Stimulated activated CD8-positive, alpha-beta memory T cell treated with anti-CD3 and anti-CD28 coated beads, Interleukin-15, amount 100 ng/mL, for 1 hour (primary cell): ENCODE measurements at regions not wholly inside any gene's neighbourhood (a gene's known extent, or its start where the extent isn't known, plus 50 kb on each side); places are given as distances from the start of the nearest gene placed in this dataset.

Experiments used
- DNase-seq: peaks from one replicate; pipeline ENCODE4 v3.0.0-alpha.2; 2020; ENCODE audit warnings: low read depth

GRCh38 chr11:37748641-37749040, 1150.6 kb upstream of the RAG2 start:
- DNase-seq = no peak

- DNase-seq = no peak
Measured at GRCh38 chr11:37747121-37747520, 1149.1 kb upstream of the RAG2 start.

GRCh38 chr11:37727371-37727770, 1129.3 kb upstream of the RAG2 start:
- DNase-seq = no peak

GRCh38 chr11:37724315-37724714, 1126.3 kb upstream of the RAG2 start:
- DNase-seq = no peak

GRCh38 chr11:37721485-37721884, 1123.4 kb upstream of the RAG2 start:
- DNase-seq = no peak

- DNase-seq = no peak
Measured at GRCh38 chr11:37718431-37718999, 1120.5 kb upstream of the RAG2 start.

GRCh38 chr11:37712251-37712650, 1114.2 kb upstream of the RAG2 start:
- no peak for DNase-seq

GRCh38 chr11:37710031-37710430, 1112.0 kb upstream of the RAG2 start:
- DNase-seq = no peak

GRCh38 chr11:37704791-37705190, 1106.8 kb upstream of the RAG2 start:
- DNase-seq = no peak

- no peak for DNase-seq
Measured at GRCh38 chr11:37699644-37700043, 1101.6 kb upstream of the RAG2 start.

- DNase-seq = no peak
Measured at GRCh38 chr11:37695283-37695682, 1097.2 kb upstream of the RAG2 start.

GRCh38 chr11:37689951-37690350, 1091.9 kb upstream of the RAG2 start:
- DNase-seq = no peak

- DNase-seq = no peak
Measured at GRCh38 chr11:37688456-37688855, 1090.4 kb upstream of the RAG2 start.

- no peak for DNase-seq
Measured at GRCh38 chr11:37687130-37687529, 1089.1 kb upstream of the RAG2 start.

GRCh38 chr11:37671321-37671720, 1073.3 kb upstream of the RAG2 start:
- DNase-seq = no peak

GRCh38 chr11:37666960-37667359, 1068.9 kb upstream of the RAG2 start:
- DNase-seq = no peak

- DNase-seq = no peak
Measured at GRCh38 chr11:37657645-37658044, 1059.6 kb upstream of the RAG2 start.

- DNase-seq = no peak
Measured at GRCh38 chr11:37647767-37648166, 1049.7 kb upstream of the RAG2 start.

- DNase-seq = no peak
Measured at GRCh38 chr11:37643968-37644367, 1045.9 kb upstream of the RAG2 start.

GRCh38 chr11:37642296-37642695, 1044.3 kb upstream of the RAG2 start:
- DNase-seq = no peak

GRCh38 chr11:37632748-37633147, 1034.7 kb upstream of the RAG2 start:
- no peak for DNase-seq

- no peak for DNase-seq
Measured at GRCh38 chr11:37630866-37631265, 1032.8 kb upstream of the RAG2 start.

GRCh38 chr11:37623778-37624177, 1025.7 kb upstream of the RAG2 start:
- DNase-seq = no peak

GRCh38 chr11:37621662-37622061, 1023.6 kb upstream of the RAG2 start:
- DNase-seq = no peak

GRCh38 chr11:37616291-37616690, 1018.3 kb upstream of the RAG2 start:
- no peak for DNase-seq
